ENCODE measurements at regions not wholly inside any gene's neighbourhood (a gene's known extent, or its start where the extent isn't known, plus 50 kb on each side); places are given as distances from the start of the nearest gene placed in this dataset.

DNA sequence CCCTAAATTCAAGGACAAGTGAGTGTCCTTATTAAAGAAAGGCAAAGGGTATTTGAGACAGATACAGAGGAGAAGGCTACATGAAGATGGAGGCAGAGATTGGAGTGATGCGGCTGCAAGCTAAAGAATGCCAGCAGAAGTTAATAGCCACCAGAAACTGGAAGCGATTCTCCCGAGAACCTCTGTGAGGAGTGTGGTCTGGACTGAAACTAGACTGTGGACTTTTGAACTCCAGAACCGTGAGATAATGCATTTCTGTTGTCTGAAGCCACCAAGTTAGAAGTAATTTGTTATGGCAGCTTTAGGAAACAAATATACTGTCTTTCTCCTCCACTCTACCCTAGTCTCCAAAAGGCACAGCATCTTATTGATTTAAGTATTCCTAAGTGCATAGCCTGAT, 80.3 kb upstream of the CREB5 start:
- H2AFZ ChIP-seq (replicated peaks; ENCODE audit: low read length, poor library complexity): no peak overlapping the region
- no peaks in the 10 kb centered on the region for H4K20me1 ChIP-seq (ENCODE audit: insufficient read depth, low read length)
- no peak overlapping the region for H3K27ac ChIP-seq (ENCODE audit: insufficient read depth, low read length)
- H3K4me1 ChIP-seq (ENCODE audit: control insufficient read depth, insufficient read depth, low read length): peaks cover 2% of the 10 kb centered on the region; the same call in 1 of the 2 replicates
- H3K56ac ChIP-seq (ENCODE audit: extremely low read depth, insufficient read depth, low read length): no peak overlapping the region
- H3K4me3 ChIP-seq (ENCODE audit: insufficient read depth, low read depth, low read length): no peak overlapping the region
- peaks cover 2% of the 10 kb centered on the region; the same call in 1 of the 2 replicates for H3K27me3 ChIP-seq (ENCODE audit: control insufficient read depth, insufficient read depth, low read length)
- TF ChIP-seq, protein P1, sequence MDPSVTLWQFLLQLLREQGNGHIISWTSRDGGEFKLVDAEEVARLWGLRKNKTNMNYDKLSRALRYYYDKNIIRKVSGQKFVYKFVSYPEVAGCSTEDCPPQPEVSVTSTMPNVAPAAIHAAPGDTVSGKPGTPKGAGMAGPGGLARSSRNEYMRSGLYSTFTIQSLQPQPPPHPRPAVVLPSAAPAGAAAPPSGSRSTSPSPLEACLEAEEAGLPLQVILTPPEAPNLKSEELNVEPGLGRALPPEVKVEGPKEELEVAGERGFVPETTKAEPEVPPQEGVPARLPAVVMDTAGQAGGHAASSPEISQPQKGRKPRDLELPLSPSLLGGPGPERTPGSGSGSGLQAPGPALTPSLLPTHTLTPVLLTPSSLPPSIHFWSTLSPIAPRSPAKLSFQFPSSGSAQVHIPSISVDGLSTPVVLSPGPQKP (IDR thresholded peaks at IDR 0.05; ENCODE audit: borderline replicate concordance, low read depth, low read length): no peak
- TF ChIP-seq MAZ (IDR thresholded peaks at IDR 0.05; ENCODE audit: borderline replicate concordance, low read depth, low read length) (no peak), NFE2L2 (IDR thresholded peaks at IDR 0.05; ENCODE audit: low read depth, low read length) (no peak), MXI1 (IDR thresholded peaks at IDR 0.05; ENCODE audit: borderline replicate concordance, low read depth, low read length) (no peak), FOS (IDR thresholded peaks at IDR 0.05; ENCODE audit: low read depth, low read length) (no peak), POLR2A (IDR thresholded peaks at IDR 0.05; ENCODE audit: low read depth, low read length) (no peak), SMC3 (IDR thresholded peaks at IDR 0.05; ENCODE audit: low read depth, low read length) (no peak), RFX5 (IDR thresholded peaks at IDR 0.05; ENCODE audit: low read depth, low read length) (no peak), BHLHE40 (IDR thresholded peaks at IDR 0.05; ENCODE audit: low read depth, low read length) (no peak), MAFK (IDR thresholded peaks at IDR 0.05; ENCODE audit: low read depth, low read length) (no peak), RCOR1 (IDR thresholded peaks at IDR 0.05; ENCODE audit: insufficient replicate concordance, low read length) (no peak), CHD1 (IDR thresholded peaks at IDR 0.05; ENCODE audit: low read depth, low read length) (no peak), RAD21 (IDR thresholded peaks at IDR 0.05; ENCODE audit: low read length) (no peak), CEBPB (IDR thresholded peaks at IDR 0.05; ENCODE audit: low read depth, low read length) (no peak)
- TF ChIP-seq, protein P2, sequence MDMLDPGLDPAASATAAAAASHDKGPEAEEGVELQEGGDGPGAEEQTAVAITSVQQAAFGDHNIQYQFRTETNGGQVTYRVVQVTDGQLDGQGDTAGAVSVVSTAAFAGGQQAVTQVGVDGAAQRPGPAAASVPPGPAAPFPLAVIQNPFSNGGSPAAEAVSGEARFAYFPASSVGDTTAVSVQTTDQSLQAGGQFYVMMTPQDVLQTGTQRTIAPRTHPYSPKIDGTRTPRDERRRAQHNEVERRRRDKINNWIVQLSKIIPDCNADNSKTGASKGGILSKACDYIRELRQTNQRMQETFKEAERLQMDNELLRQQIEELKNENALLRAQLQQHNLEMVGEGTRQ (IDR thresholded peaks at IDR 0.05; ENCODE audit: low read depth, low read length): no peak
- TF ChIP-seq, protein P3, sequence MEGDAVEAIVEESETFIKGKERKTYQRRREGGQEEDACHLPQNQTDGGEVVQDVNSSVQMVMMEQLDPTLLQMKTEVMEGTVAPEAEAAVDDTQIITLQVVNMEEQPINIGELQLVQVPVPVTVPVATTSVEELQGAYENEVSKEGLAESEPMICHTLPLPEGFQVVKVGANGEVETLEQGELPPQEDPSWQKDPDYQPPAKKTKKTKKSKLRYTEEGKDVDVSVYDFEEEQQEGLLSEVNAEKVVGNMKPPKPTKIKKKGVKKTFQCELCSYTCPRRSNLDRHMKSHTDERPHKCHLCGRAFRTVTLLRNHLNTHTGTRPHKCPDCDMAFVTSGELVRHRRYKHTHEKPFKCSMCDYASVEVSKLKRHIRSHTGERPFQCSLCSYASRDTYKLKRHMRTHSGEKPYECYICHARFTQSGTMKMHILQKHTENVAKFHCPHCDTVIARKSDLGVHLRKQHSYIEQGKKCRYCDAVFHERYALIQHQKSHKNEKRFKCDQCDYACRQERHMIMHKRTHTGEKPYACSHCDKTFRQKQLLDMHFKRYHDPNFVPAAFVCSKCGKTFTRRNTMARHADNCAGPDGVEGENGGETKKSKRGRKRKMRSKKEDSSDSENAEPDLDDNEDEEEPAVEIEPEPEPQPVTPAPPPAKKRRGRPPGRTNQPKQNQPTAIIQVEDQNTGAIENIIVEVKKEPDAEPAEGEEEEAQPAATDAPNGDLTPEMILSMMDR (conservative IDR thresholded peaks at IDR 0.05; ENCODE audit: low read depth, low read length): no peak
- no peak overlapping the region for H3K4me2 ChIP-seq (ENCODE audit: low read depth, low read length)
- BruUV-seq (replicated peaks): no TSS peak
- no peak overlapping the region for H3K23ac ChIP-seq (ENCODE audit: low read depth, low read length)
- dilution Hi-C loops (cut with HindIII; ENCODE audit: low sequenced_read_pairs, unreplicated experiment) (no loop called here), intact Hi-C loops (cut with micrococcal nuclease) (no loop called here), in situ Hi-C loops (cut with MboI; ENCODE audit: low sequenced_read_pairs) (no loop called here)
- POLR2A ChIA-PET (ENCODE audit: unreplicated experiment): no interaction called here
- H2BK20ac ChIP-seq (ENCODE audit: low read depth, low read length): no peak overlapping the region
- H2AK5ac ChIP-seq (ENCODE audit: low read depth, low read length): no peak overlapping the region
- no peak overlapping the region for H4K91ac ChIP-seq (ENCODE audit: insufficient read depth, low read depth, low read length)
- no peak overlapping the region for H2AK9ac ChIP-seq (replicated peaks; ENCODE audit: low read depth, low read length, poor library complexity)
- ATAC-seq (ENCODE audit: low read depth) (no peak), DNase-seq (no peak)
- no peak overlapping the region for H3K4ac ChIP-seq (ENCODE audit: low read depth, low read length)
- no peaks in the 10 kb centered on the region for H3K9me3 ChIP-seq (ENCODE audit: control insufficient read depth, insufficient read depth, low read length)
- H3K14ac ChIP-seq (replicated peaks; ENCODE audit: low read depth, low read length): no peak overlapping the region
- 100% methylated on average over 3 of the region's 4 CpGs; no CpG with 5 or more reads in 1 of the 2 experiments for WGBS, 2 experiments (ENCODE audit: extremely low coverage in 2 of 2, insufficient read length in 1 of 2)
- H3K79me1 ChIP-seq (ENCODE audit: low read depth in 1 of 2, low read length in 2 of 2): no peaks in the 10 kb centered on the region
- CTCF ChIA-PET: no interaction called here
- H4K8ac ChIP-seq (ENCODE audit: low read depth in 2 of 2, low read length in 2 of 2): no peak overlapping the region
- H2BK120ac ChIP-seq (ENCODE audit: low read depth, low read length): no peak overlapping the region
- H3K9ac ChIP-seq (ENCODE audit: low read depth, low read length): no peak overlapping the region
- no peak overlapping the region for H3K18ac ChIP-seq (ENCODE audit: low read depth, low read length)
- no peak overlapping the region for H4K5ac ChIP-seq (ENCODE audit: low read depth, low read length)
- no peaks in the 10 kb centered on the region for H3K36me3 ChIP-seq (ENCODE audit: control insufficient read depth, insufficient read depth, low read length)
- H3K9me1 ChIP-seq (ENCODE audit: insufficient read depth, low read length): no peaks in the 10 kb centered on the region
- H2BK5ac ChIP-seq (ENCODE audit: low read depth, low read length, poor library complexity, severe bottlenecking): no peak overlapping the region
- H2BK15ac ChIP-seq (ENCODE audit: low read depth, low read length): no peak overlapping the region

Data from IMR-90 (cell line).